ENCODE measurements at regions not wholly inside any gene's neighbourhood (a gene's known extent, or its start where the extent isn't known, plus 50 kb on each side); places are given as distances from the start of the nearest gene placed in this dataset.

DNA sequence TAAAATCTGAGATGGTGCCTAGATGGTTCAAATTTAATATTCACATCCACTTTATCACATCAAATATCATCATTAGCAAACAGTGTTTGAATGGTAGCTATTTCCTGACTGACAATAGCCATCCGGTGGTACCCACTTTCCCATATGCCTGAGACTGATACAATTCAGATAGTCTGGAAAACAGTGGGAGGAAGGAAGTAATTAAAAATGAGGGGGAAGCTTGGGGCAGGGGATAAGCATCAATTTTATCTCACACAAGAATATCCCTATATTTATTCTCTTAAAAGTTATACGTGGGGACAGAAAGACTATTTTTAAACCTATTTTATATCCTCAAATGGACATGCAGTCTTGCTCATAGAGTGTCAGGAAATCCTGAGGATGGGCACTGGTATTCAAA lies 122.5 kb upstream of the GAP43 start:
- Histone ChIP-seq H3K4me3 (no peak overlapping the region), H3K4me1 (peaks cover 0 to 25% (median 0%) of the 10 kb centered on the region in 6 donors), H3K36me3 (no peaks in the 10 kb centered on the region), H3K27ac (peak overlapping the region in 1 of 8 donors; percentile 12), H3K9me3 (peaks cover 0 to 7% (median 0%) of the 10 kb centered on the region in 8 donors), H3K27me3 (replicated peaks in 1 of 7) (no peaks in the 10 kb centered on the region)
- 1 to 9% (median 5%) methylated on average over 2 of the region's 2 CpGs for WGBS, 5 donors
- no peak for DNase-seq
- intact Hi-C loops (cut with DNase I; ENCODE audit: low total_unique reads): no loop called here
- no peak for TF ChIP-seq POLR2A (IDR thresholded peaks at IDR 0.05)
- no peak for TF ChIP-seq POLR2AphosphoS5 (IDR thresholded peaks at IDR 0.05)
- TF ChIP-seq, protein P1, sequence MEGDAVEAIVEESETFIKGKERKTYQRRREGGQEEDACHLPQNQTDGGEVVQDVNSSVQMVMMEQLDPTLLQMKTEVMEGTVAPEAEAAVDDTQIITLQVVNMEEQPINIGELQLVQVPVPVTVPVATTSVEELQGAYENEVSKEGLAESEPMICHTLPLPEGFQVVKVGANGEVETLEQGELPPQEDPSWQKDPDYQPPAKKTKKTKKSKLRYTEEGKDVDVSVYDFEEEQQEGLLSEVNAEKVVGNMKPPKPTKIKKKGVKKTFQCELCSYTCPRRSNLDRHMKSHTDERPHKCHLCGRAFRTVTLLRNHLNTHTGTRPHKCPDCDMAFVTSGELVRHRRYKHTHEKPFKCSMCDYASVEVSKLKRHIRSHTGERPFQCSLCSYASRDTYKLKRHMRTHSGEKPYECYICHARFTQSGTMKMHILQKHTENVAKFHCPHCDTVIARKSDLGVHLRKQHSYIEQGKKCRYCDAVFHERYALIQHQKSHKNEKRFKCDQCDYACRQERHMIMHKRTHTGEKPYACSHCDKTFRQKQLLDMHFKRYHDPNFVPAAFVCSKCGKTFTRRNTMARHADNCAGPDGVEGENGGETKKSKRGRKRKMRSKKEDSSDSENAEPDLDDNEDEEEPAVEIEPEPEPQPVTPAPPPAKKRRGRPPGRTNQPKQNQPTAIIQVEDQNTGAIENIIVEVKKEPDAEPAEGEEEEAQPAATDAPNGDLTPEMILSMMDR (IDR thresholded peaks at IDR 0.05 in 8 of 11, conservative IDR thresholded peaks at IDR 0.05 in 3 of 11): no peak

GRCh38 chr3:115502128-115502527 lies 121.2 kb upstream of the GAP43 start:
- Histone ChIP-seq H3K4me3 (no peak overlapping the region), H3K27ac (no peak overlapping the region), H3K4me1 (peaks cover 0 to 25% (median 0%) of the 10 kb centered on the region in 6 donors), H3K27me3 (replicated peaks in 1 of 7) (no peaks in the 10 kb centered on the region), H3K9me3 (peaks cover 0 to 10% (median 0%) of the 10 kb centered on the region in 8 donors), H3K36me3 (no peaks in the 10 kb centered on the region)
- intact Hi-C loops (cut with DNase I; ENCODE audit: low total_unique reads): no loop called here
- DNase-seq: no peak
- TF ChIP-seq POLR2A (IDR thresholded peaks at IDR 0.05) (no peak), POLR2AphosphoS5 (IDR thresholded peaks at IDR 0.05) (no peak)
- TF ChIP-seq, protein P1 (IDR thresholded peaks at IDR 0.05 in 8 of 11, conservative IDR thresholded peaks at IDR 0.05 in 3 of 11): no peak
- 84 to 99% (median 93%) methylated on average over 4 of the region's 4 CpGs for WGBS, 5 donors

- no peaks in the 10 kb centered on the region for H3K36me3 ChIP-seq
- DNase-seq: no peak
- intact Hi-C loops (cut with DNase I; ENCODE audit: low total_unique reads): no loop called here
- WGBS, 5 donors: 41 to 87% (median 66%) methylated on average over 2 of the region's 2 CpGs
- H3K9me3 ChIP-seq: peaks cover 0 to 10% (median 0%) of the 10 kb centered on the region in 8 donors
- no peaks in the 10 kb centered on the region for H3K27me3 ChIP-seq (replicated peaks in 1 of 7)
- H3K4me3 ChIP-seq: no peak overlapping the region
- peaks cover 0 to 24% (median 0%) of the 10 kb centered on the region in 6 donors for H3K4me1 ChIP-seq
- TF ChIP-seq, protein P1 (IDR thresholded peaks at IDR 0.05 in 8 of 11, conservative IDR thresholded peaks at IDR 0.05 in 3 of 11): no peak
- no peak for TF ChIP-seq POLR2A (IDR thresholded peaks at IDR 0.05)
- TF ChIP-seq POLR2AphosphoS5 (IDR thresholded peaks at IDR 0.05): no peak
- H3K27ac ChIP-seq: no peak overlapping the region
Measured at GRCh38 chr3:115503394-115503793, 119.9 kb upstream of the GAP43 start.

GRCh38 chr3:115508562-115508961 lies 114.7 kb upstream of the GAP43 start:
- no peaks in the 10 kb centered on the region for H3K36me3 ChIP-seq
- intact Hi-C loops (cut with DNase I; ENCODE audit: low total_unique reads): no loop called here
- DNase-seq: no peak
- H3K9me3 ChIP-seq: peaks cover 0 to 10% (median 0%) of the 10 kb centered on the region in 8 donors
- WGBS, 5 donors: 88 to 98% (median 92%) methylated on average over 2 of the region's 2 CpGs
- H3K4me3 ChIP-seq: no peak overlapping the region
- peaks cover 0 to 20% (median 10%) of the 10 kb centered on the region in 6 donors for H3K4me1 ChIP-seq
- TF ChIP-seq POLR2AphosphoS5 (IDR thresholded peaks at IDR 0.05): no peak
- TF ChIP-seq POLR2A (IDR thresholded peaks at IDR 0.05): no peak
- TF ChIP-seq, protein P1 (IDR thresholded peaks at IDR 0.05 in 8 of 11, conservative IDR thresholded peaks at IDR 0.05 in 3 of 11): no peak
- H3K27me3 ChIP-seq (replicated peaks in 1 of 7): peaks cover 0 to 13% (median 0%) of the 10 kb centered on the region in 7 donors
- no peak overlapping the region for H3K27ac ChIP-seq

Measured in spleen (tissue), 11 donors.